ENCODE measurements at regions not wholly inside any gene's neighbourhood (a gene's known extent, or its start where the extent isn't known, plus 50 kb on each side); places are given as distances from the start of the nearest gene placed in this dataset.
A peak's percentile ranks its signal among the peaks of the same experiment; 100 is the strongest.

DNA sequence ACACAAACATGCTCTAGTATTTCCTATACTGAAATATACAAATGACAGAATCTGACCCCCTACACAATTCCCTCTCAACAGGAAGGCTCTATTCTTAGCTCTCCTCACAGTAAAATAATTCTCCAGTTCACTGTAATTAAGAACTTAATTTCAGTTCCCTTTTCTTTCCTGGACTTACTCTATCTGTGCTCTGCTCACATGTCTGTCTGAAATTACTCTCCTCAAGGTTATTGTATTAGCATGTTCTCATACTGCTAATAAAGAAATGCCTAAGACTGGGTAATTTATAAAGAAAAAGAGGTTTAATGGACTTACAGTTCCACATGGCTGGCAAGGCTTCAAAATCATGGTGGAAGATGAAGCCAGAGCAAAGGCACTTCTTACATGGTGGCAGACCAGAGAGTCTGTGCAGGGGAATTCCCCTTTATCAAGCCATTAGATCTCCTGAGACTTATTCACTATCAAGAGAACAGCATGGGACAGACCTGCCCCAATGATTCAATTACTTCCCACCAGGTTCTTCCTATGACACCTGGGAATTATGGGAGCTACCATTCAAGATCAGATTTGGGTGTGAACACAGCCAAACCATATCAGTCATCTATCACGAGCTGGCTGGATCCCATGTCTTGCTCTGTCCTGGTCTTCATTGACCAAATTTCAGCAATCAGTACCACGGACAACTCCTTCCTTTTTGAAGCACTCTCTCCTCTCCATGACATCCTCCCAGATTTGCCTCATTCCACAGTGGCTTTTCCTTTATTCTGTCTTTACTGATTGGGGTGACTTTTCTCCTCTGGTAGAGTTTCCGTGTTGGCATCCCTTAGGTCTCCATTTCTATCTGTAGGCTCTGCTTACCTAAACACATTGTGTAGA, 110.9 kb downstream of the GALR1 start:
- no peak for DNase-seq (ENCODE audit: low spot score)

DNA sequence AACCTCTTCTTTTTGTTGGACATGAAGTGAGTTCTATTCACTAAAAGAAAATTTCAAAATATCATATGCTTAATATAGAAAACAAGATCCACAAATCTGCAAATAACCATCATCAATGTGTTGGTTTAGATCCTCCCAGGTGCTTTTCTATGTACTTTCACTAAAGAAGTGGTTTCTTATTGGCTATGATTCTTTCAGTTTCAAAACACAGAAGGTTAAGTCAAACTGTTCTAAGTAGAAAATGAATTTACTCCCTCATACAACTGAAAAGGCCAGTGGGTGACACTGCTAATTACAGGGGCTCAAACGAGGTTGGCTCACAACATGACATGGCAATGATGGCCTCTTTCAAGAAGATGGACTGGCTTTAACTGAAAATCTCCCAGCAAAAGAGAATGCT, 111.7 kb downstream of the GALR1 start:
- H3K4me3 ChIP-seq, result no peak overlapping the region
- no peak overlapping the region for H3K27ac ChIP-seq
- no peak for DNase-seq (ENCODE audit: low spot score)
- TF ChIP-seq, protein P1, sequence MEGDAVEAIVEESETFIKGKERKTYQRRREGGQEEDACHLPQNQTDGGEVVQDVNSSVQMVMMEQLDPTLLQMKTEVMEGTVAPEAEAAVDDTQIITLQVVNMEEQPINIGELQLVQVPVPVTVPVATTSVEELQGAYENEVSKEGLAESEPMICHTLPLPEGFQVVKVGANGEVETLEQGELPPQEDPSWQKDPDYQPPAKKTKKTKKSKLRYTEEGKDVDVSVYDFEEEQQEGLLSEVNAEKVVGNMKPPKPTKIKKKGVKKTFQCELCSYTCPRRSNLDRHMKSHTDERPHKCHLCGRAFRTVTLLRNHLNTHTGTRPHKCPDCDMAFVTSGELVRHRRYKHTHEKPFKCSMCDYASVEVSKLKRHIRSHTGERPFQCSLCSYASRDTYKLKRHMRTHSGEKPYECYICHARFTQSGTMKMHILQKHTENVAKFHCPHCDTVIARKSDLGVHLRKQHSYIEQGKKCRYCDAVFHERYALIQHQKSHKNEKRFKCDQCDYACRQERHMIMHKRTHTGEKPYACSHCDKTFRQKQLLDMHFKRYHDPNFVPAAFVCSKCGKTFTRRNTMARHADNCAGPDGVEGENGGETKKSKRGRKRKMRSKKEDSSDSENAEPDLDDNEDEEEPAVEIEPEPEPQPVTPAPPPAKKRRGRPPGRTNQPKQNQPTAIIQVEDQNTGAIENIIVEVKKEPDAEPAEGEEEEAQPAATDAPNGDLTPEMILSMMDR (IDR thresholded peaks at IDR 0.05), result no peak

More for the DNA sequence above, 110.9 kb downstream of the GALR1 start:
- no peak overlapping the region for H3K4me3 ChIP-seq
- TF ChIP-seq, protein P1 (IDR thresholded peaks at IDR 0.05), result no peak
- no peak overlapping the region for H3K27ac ChIP-seq

DNA sequence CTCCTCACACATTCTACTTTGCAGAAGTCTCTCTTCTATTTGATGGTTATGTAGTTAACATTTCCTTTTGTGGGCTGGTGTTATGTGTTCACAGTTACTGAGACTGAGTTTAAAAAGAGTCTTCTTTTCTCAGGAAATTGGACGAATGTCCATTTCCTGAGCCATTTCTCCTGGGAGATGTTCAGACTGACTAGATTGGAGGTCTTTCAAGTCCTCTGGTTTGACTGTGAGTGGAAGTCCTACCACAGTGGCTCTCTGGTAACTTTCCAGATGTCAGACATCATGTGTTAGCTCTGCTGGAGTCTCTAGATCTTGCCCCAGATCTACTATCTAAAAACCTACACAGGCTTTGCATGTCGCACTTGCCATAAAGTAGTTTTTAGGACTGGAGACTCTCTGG, 116.0 kb downstream of the GALR1 start:
- peak overlapping the region in 1 of 2 donors; percentile 54 for H3K27ac ChIP-seq
- TF ChIP-seq, protein P1 (IDR thresholded peaks at IDR 0.05), result no peak
- DNase-seq (ENCODE audit: low spot score), result no peak
- H3K4me3 ChIP-seq, result no peak overlapping the region

DNA sequence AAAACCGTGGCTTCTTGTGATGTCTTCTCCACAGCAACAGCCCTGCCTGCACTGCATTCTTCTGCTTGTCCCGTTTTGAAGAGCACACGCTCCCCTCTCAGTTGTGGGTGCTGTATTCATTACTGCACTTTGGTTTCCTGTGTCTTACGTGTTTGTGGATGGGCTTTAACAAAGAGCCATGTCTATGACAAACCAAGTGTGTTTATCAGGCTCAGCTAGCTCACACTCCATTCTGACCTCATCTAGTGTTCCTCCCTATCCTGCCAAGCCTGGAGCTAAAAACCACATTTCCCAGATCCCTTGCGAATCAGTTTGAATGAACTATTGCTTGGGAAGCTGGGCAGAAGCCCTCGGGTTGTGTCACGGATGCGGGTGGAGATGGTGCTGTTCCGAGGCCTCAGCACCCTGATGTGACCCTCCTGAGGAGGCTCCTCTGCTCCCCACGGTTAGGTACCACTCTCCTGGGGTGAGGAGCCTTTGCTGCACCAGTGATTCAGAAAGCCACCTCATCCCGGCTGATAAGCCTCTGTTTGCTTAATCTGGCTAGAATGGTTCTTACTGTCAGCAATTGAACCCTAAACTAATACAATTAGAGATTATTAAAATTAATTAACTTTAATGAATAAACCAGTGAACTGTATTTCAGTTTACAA, 116.5 kb downstream of the GALR1 start:
- no peak for DNase-seq (ENCODE audit: low spot score)
- Histone ChIP-seq H3K4me3 (no peak overlapping the region), H3K27ac (peak overlapping the region in 1 of 2 donors; percentile 54)
- TF ChIP-seq, protein P1 (IDR thresholded peaks at IDR 0.05), result no peak

DNA sequence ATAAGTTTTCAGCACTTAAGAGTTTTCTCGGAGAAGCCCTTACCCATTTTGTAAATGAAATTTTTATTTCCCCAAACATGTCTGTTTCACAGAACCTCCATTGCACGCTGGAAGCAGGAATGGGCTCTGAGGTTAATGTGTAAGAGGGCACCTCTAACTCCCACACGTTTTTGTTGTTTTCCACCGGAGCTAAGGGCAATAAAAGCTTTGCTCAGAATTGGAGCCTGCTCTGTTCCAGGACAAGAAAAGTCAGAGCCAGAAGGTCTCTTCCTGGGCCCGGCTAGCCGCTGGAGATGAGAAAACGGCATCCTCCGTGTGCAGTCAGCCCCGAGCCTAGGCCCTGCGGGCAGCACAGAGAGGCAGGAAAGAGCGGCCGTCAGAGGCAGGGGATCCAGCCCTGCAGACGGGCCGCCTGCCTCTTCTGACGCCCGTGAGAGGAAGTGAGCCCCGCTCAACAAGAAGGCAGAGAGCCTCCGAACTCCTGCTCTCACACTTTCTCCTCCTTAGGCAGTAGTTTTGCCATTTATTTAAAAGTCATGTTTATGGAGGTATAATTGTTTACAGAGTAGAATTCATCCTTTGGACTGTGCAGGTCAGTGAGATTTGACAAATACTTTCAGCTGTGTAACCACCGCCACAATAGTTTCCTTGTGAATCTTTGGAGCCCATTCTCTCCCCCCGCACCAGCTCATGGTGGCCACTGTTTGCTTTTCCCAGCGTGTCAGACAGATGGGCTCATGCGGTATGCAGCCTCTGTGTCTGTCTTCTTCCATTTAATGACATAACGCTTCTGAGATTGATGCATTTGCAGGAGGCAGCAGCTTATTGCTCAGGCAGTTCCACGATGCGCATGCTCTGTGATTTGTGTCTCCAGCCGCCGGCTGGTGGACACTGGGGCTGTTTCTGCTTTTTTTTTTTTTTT, 117.3 kb downstream of the GALR1 start:
- Histone ChIP-seq H3K27ac (no peak overlapping the region), H3K4me3 (no peak overlapping the region)
- TF ChIP-seq, protein P1 (IDR thresholded peaks at IDR 0.05), result no peak
- no peak for DNase-seq (ENCODE audit: low spot score)

DNA sequence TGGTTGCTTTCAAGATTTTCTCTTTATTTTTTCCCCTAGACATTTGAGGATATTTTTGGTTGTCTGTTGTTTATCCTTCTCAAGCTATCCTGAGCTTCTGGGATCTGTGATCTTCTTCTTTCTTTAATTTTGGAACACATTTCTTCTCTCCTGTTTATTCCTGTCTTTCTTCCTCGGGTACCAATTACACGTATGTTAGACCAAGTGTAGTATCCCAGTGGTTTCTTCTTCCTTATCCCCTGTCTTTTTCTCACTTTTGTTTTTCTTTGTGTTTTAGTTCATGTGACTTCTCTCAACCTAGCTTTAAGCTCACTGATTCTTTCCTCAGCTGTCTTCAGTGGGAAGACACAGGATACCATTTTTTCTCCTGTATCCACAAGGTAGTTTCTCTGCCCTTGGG, 120.0 kb downstream of the GALR1 start:
- no peak overlapping the region for H3K4me3 ChIP-seq
- TF ChIP-seq, protein P1 (IDR thresholded peaks at IDR 0.05), result no peak
- no peak for DNase-seq (ENCODE audit: low spot score)
- no peak overlapping the region for H3K27ac ChIP-seq

Data from coronary artery (tissue), 2 donors.